T47D (cell line): ENCODE measurements at regions not wholly inside any gene's neighbourhood (a gene's known extent, or its start where the extent isn't known, plus 50 kb on each side); places are given as distances from the start of the nearest gene placed in this dataset.

ENCODE experiments used
- DNase-seq, 2 experiments: peaks; one replicate each; pipeline versions ENCODE4 v3.0.0 to v3.0.0-alpha.2; 2011 to 2012; ENCODE audit warnings: low read depth in 1 of 2, low spot score in 1 of 2
- JUND ChIP-seq: IDR thresholded peaks from 2 replicates; pipeline ENCODE4 v1.6.1; 2012; ENCODE audit warnings: low read depth
- in situ Hi-C: cut with HindIII; loops from 2 replicates; pipeline ENCODE4 v1.10.0; 2016; ENCODE audit warnings: low sequenced_read_pairs, low pct_unique_long_range_greater_than_20kb

DNA sequence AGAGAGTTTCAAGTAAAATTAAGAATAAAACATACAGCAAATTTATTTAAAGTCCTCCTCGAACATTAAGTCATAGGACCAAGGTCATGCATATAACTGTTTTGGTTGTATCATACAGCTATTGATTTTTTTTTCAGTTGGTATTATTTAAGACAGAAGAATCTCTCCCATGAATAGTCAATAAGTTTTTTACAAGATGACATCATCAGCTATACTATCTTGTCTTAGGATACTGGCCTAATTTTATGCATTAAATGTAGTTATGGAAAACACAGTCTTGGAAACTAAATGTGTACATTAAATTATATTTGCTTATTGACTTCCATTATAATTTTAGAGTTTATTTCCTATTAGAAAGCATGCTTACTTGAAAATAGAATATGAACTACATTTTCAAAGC, 755.9 kb downstream of the PCDH19 start:
- TF ChIP-seq JUND, result no peak
- in situ Hi-C loops, result no loop called here
- DNase-seq, result no peak

DNA sequence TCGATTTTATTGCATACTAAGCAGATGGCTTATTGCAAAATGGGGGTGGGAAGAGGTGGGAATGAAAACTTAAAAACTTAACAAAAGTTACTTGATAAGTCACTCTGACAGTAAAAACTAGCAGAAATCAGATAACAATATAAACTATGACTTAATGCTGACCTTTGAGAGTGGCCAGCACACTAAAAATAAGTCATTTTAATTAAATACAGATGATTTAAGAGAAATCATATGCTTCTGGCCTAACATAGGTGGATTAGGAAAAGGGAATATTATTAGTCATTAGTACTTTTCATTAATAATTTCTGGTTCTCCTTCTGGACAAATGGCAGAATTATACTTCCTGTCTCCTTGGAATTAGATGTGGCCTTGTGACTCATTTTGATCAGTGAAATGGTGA, 756.7 kb downstream of the PCDH19 start:
- TF ChIP-seq JUND, result no peak
- in situ Hi-C loops, result no loop called here

GRCh38 chrX:99613041-99613440, 797.0 kb downstream of the PCDH19 start:
- TF ChIP-seq JUND, result no peak
- DNase-seq, result no peak
- in situ Hi-C loops, result no loop called here

More for the DNA sequence above, 756.7 kb downstream of the PCDH19 start:
- DNase-seq, result no peak

DNA sequence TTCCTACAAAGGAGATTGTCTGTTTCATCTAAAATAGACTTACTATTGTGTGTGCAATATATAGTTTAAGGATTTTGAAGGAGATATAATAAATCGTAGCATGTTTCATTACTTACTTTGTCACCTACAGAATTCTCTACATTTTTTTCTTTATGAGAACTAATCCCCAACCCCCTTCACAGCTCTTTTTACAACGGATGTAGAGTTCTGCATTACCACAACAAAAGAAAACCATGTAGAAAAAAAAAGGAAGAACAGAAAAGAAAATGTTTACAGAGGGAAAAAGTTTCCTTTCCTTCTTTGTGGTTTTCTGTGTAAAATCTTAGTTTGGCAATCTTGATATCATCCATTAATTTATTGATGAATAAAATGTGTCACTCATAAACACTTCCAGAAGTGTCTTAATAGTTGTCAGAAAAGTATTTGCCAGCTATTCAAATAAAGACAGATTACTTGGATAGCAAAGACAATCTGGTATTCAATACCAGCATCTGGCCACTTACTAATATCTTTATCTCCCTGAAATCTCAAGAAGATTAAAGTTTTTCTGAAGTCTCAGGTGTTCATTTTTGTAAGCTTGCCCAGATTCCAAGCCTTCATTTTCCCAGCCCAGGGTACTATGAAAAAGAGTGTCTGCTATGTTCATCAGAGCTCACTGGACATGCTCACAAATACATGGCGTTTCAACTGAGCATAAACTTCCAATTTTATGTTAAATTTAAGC, 806.8 kb downstream of the PCDH19 start:
- in situ Hi-C loops, result no loop called here
- no peak for TF ChIP-seq JUND
- no peak for DNase-seq

GRCh38 chrX:99602107-99602506, 808.0 kb downstream of the PCDH19 start:
- in situ Hi-C loops, result no loop called here
- no peak for TF ChIP-seq JUND
- DNase-seq, result no peak

GRCh38 chrX:99588936-99589335, 821.1 kb downstream of the PCDH19 start:
- in situ Hi-C loops, result no loop called here

DNA sequence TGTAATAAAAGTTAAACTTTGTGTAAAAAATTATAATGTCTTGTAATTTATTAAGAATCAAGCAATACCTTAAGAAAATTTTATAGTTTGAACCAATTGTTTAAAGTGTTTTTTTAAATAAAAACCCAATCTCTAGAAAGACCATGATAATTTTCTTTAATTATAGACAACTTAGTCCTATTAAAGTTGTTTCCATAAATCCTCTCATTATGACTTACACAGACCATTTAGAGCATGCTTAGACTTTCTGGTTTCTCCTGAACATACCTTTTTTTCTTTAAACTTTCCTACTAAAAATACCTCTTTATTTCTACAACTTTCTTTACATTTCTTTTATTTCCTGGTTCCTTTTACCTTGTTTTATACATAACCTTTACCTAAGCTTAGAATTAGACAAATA, 837.4 kb downstream of the PCDH19 start:
- no peak for DNase-seq
- in situ Hi-C loops, result no loop called here

More at GRCh38 chrX:99588936-99589335, 821.1 kb downstream of the PCDH19 start:
- TF ChIP-seq JUND, result no peak
- no peak for DNase-seq

DNA sequence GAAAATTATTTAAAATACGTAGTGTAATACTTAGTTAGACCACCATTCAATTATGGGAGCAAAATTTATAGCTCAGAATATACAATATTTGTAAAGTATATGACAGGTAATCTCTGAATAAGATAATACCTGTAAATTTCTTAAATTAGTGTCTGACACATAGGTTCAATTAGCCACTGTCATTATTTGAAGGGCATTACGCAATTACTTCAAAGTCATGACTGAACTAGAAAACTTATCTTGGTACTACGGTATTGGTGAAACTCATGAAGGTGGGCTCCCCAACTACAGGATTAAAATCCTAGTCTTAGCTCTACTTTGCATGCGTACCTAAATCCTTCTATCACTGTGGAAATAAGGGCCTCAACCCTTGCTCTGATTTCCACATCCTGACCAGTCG, 860.7 kb downstream of the PCDH19 start:
- no peak for DNase-seq
- in situ Hi-C loops, result no loop called here
- TF ChIP-seq JUND, result no peak

More for the DNA sequence above, 837.4 kb downstream of the PCDH19 start:
- TF ChIP-seq JUND, result no peak

- in situ Hi-C loops, result no loop called here
- no peak for DNase-seq
- TF ChIP-seq JUND, result no peak
Measured at GRCh38 chrX:99522450-99522849, 887.6 kb downstream of the PCDH19 start.

GRCh38 chrX:99507768-99508167, 902.3 kb downstream of the PCDH19 start:
- DNase-seq, result no peak
- in situ Hi-C loops, result no loop called here
- TF ChIP-seq JUND, result no peak

GRCh38 chrX:99495453-99495852, 914.6 kb downstream of the PCDH19 start:
- no peak for DNase-seq
- TF ChIP-seq JUND, result no peak
- in situ Hi-C loops, result no loop called here

- DNase-seq, result no peak
- no peak for TF ChIP-seq JUND
- in situ Hi-C loops, result no loop called here
Measured at GRCh38 chrX:99494668-99495067, 915.4 kb downstream of the PCDH19 start.

DNA sequence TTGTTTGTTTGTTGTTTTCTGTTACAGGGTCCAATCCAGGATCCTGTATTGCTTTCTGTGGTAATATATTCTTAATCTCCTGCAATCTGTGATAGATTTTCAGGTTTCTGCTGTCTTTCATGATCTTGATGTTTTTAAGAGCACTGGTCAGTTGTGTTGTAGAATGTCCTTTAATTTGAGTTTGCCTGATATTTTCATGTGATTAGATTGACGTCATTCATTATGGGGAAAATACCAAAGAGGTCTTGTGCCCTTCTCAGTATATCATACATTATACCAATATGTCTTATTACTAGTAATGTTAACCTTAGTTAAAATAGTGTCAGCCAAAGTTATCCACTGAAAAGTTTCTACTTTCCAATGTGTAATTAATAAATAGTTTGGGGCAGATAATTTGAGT, 929.3 kb downstream of the PCDH19 start:
- in situ Hi-C loops, result no loop called here
- no peak for DNase-seq
- TF ChIP-seq JUND, result no peak

- DNase-seq, result no peak
- in situ Hi-C loops, result no loop called here
- no peak for TF ChIP-seq JUND
Measured at GRCh38 chrX:99469439-99469838, 940.6 kb downstream of the PCDH19 start.
